Fibroblast of lung (primary cell): ENCODE measurements at regions not wholly inside any gene's neighbourhood (a gene's known extent, or its start where the extent isn't known, plus 50 kb on each side); places are given as distances from the start of the nearest gene placed in this dataset.

ENCODE experiments used
- CTCF ChIP-seq, 2 donors: IDR thresholded peaks in 1 of 2; conservative IDR thresholded peaks in 1 of 2; 1 replicate in 1 of 2; 2 replicates in 1 of 2; pipeline ENCODE4 v1.5.1; 2011 to 2012; ENCODE audit warnings: low read length in 2 of 2, control low read depth in 1 of 2, inconsistent platforms in 1 of 2, low read depth in 1 of 2, mild to moderate bottlenecking in 1 of 2
- EZH2 ChIP-seq: IDR thresholded peaks from 2 replicates; pipeline ENCODE4 v1.5.1; 2012; ENCODE audit warnings: low read length, control low read depth, mild to moderate bottlenecking; ENCODE audit errors: missing control alignments

GRCh38 chr2:180156651-180157050 lies 149.6 kb upstream of the CWC22 start:
- no peak for TF ChIP-seq CTCF (conservative IDR thresholded peaks at IDR 0.05 in 1 of 2, IDR thresholded peaks at IDR 0.05 in 1 of 2; ENCODE audit: low read depth in 1 of 2, low read length in 2 of 2)
- no peak for TF ChIP-seq EZH2
